Neural progenitor cell (in vitro differentiated cells): ENCODE measurements at regions not wholly inside any gene's neighbourhood (a gene's known extent, or its start where the extent isn't known, plus 50 kb on each side); places are given as distances from the start of the nearest gene placed in this dataset.

Experiments
- EZH2 ChIP-seq: fragments of 200-600 bp; sonication (generic); IDR thresholded peaks from 2 replicates; pipeline ENCODE4 v1.6.1; 2017; ENCODE audit warnings: antibody characterized with exemption, mild to moderate bottlenecking, moderate library complexity
- EZH2phosphoT487 ChIP-seq: fragments of 200-600 bp; sonication (generic); IDR thresholded peaks from 2 replicates; pipeline ENCODE4 v1.6.1; 2017; ENCODE audit warnings: antibody characterized with exemption
- TF ChIP-seq, protein P1 (sequence below): fragments of 200-600 bp; sonication (generic); IDR thresholded peaks from 2 replicates; pipeline ENCODE4 v1.5.1; 2017; ENCODE audit warnings: antibody characterized with exemption, mild to moderate bottlenecking

- TF ChIP-seq, protein P1, sequence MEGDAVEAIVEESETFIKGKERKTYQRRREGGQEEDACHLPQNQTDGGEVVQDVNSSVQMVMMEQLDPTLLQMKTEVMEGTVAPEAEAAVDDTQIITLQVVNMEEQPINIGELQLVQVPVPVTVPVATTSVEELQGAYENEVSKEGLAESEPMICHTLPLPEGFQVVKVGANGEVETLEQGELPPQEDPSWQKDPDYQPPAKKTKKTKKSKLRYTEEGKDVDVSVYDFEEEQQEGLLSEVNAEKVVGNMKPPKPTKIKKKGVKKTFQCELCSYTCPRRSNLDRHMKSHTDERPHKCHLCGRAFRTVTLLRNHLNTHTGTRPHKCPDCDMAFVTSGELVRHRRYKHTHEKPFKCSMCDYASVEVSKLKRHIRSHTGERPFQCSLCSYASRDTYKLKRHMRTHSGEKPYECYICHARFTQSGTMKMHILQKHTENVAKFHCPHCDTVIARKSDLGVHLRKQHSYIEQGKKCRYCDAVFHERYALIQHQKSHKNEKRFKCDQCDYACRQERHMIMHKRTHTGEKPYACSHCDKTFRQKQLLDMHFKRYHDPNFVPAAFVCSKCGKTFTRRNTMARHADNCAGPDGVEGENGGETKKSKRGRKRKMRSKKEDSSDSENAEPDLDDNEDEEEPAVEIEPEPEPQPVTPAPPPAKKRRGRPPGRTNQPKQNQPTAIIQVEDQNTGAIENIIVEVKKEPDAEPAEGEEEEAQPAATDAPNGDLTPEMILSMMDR: no peak
- TF ChIP-seq EZH2 (no peak), EZH2phosphoT487 (no peak)
Measured at GRCh38 chr5:105789246-105789645, 1881.5 kb downstream of the EFNA5 start.
